SHP77 (cell line): ENCODE measurements at regions not wholly inside any gene's neighbourhood (a gene's known extent, or its start where the extent isn't known, plus 50 kb on each side); places are given as distances from the start of the nearest gene placed in this dataset.
"Not testable (repeated sequence)": the region's sequence is repeated elsewhere in the genome, so short reads cannot be mapped to it uniquely, and the experiment has no call there.

Experiments
- DNase-seq, 2 experiments: peaks; one replicate each; lab custom pipeline; 2025; lab: John Stamatoyannopoulos, UW

DNA sequence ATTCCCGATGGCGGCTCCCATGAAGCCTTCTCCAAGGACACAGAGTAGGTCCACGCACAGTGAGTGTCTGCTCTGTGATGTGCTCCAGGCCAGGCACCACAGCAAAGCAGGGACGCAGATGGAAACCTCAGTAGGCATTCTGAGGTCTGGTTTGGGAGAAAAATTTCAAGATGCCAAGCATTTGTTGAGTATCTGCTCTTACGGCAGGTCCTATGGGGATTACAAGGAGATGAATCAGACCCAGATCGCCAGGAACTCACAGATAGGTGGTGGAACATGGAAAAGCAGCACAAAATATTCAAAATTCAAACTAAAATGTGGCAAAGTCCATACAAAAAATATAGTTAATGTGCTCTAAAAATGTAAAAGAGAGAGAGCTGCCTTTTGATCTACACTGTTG is 684.9 kb upstream of the TMEM132C start:
- no peak for DNase-seq

DNA sequence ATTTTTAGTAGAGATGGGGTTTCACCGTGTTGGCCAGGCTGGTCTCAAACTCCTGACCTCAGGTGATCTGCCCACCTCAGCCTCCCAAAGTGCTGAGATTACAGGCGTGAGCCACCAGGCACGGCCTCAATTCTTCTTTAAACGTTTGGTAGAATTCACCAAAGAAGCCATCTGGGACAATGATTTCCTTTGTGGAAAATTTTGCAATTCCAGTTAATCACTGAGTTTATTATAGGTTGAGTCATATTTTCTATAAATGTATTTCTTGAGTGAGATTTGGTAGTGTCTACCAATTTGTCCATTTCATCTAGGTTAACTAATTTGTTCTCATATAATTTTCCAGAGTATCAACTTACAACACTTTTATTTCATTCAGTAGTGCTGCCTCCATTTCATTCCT is 683.9 kb upstream of the TMEM132C start:
- DNase-seq: no peak

DNA sequence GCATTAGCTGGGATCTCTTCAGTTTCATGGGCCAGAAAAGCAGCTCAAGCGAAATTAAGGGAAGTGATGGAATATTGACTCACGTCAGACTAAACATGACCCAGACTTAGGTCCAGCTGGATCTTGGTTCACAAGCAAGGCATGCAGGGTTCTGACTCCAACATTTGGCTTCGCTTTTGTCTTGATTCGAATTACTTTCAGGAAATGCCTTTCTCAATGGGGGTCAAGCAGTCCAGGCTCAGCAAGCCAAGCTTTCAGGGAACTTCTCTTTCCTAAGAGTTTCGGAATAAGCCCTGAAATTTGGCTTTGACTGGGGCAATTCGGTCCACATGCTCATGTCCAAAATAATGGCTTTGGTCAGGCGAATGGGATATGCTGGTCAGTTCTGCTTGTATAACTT is 678.7 kb upstream of the TMEM132C start:
- DNase-seq: no peak

DNA sequence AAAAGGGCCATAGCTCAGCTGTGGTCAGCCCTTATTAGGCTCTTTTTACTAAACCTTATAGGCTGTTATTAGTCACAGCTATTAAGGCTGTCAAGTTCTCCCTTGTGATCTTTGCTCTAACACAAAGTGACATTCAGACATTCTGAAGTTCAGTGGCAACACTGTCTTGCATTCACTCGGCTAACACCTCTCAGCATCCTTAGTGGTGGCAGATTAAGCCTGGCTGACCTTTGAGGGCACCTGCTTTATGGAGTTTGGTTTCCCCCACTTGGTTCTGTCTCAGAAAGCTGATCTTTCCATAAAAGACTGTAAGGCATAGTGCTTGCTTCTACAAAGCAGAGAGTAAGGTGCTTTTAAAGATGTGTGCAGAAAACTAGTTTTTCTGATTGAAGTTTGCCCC is 677.4 kb upstream of the TMEM132C start:
- no peak for DNase-seq

DNA sequence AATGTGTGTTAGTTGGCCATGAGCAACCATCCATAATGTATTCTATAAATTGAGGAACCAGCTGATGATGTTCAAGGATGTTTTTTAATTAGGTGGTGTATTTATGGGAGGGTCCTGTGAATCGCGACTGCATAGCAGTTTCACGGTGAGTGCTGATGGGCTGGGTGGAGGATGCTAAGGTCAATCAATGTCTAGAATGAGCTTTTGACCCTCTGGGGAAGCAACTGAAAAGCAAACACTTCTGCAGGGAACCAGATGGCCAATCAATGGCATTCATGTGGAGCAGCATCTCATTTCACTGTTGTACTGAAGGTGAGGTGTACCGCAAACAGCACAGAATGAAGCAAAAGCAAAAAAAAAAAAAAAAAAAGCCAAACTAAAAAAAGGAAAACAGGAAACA is 676.1 kb upstream of the TMEM132C start:
- peak; percentile 24 to 30 for DNase-seq

DNA sequence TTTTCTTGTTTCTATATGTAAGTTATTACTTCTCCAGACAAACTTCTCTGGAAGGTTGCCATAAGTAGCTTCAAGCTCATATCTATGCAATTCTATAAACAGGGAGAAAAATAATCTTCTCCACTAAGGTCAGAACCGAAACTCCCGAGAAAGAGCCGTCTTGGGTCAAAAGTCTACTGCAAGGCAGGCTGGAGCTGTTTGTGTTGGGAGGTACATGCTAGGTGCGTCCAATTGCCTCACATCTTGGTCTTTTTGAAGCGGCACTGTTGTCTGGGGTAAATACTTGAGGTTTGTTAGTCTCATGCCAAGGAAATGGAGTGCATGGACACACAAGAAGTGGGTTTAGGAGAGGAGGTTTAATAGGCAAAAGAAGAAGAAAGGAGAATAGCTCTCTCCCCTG is 674.7 kb upstream of the TMEM132C start:
- no peak for DNase-seq

DNA sequence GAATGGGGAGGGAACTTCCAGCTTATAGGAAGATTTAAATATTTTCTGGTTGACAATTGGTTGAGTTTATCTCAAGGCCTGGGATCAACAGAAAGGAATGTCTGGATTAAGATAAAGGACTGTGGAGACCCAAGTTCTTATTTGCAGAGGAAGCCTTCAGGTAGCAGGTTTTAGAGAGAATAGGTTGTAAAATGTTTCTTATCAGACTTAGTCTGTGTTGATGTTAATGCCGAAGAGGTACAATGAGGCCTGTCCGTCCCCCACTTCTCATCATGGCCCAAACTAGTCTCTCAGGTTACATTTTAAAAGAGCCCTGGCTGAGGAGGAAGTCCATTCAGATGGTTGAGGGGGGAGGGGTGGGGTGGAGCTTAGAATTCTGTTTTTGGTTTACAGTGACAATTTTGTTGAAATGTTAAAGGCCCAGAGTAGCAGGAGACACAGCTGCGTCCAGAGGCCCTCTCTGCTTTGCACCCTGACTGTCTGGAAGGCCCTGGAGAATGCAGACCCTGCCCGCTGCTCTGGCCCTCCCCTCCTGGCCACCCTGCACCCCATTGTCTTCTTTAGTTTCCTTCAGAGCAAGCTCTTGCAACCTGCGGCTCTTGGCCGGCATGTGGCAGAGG is 672.5 kb upstream of the TMEM132C start:
- DNase-seq: no peak

DNA sequence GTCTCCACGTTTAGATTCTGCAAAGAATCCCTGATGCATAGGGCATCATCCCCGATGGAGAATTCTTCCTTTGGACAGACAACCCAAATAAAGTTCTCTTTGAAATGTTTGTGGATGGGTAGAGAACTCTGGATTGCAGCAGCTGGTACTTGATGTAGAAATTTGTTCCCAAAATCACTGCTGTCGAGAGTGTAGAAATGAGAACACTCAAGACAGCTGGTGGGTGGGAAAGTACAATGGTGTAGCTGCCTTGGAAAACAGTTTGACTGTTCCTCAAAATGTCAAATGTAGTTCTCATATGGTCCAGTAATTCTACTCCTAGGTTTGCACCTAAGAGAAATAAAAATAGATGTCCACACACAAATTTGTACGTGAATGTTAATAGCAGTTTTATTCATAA is 671.5 kb upstream of the TMEM132C start:
- no peak for DNase-seq

DNA sequence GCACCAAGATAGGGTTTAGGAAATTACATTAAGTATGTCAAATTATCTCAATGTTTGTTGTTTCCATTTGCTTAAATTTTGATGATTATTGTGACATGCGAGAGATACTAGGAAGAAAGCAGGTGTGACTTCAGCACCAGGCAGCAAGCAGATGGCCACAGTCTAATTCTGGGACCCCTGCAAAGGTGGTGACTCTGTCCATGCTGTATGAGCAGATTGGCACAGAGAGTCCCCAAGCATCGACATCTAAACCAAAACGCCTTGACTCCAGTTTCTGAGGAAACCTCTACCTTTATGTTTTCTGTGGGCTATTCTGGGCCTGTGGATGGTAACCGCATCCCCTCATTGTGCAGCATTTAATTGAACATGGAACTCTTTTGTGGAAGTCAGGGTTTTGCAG is 670.1 kb upstream of the TMEM132C start:
- no peak for DNase-seq

DNA sequence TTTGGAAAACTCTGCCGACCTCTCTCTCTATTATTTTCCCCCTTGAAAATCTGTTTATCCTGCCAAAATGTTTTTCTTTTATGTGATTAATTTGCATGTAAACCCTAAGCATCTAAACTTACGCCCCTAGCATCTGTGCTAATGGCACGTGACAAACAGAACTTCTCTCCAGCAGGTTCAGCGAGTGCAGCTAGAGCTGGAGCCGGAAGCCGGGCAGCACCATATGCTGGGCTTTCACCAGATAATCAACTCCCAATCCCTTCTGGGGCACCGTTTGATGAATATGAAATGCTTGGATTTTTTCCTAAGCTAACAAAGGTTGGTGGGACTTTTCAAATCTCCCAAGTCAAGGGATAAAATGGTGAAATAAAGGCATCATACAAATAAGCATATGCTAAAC is 667.5 kb upstream of the TMEM132C start:
- DNase-seq: no peak

DNA sequence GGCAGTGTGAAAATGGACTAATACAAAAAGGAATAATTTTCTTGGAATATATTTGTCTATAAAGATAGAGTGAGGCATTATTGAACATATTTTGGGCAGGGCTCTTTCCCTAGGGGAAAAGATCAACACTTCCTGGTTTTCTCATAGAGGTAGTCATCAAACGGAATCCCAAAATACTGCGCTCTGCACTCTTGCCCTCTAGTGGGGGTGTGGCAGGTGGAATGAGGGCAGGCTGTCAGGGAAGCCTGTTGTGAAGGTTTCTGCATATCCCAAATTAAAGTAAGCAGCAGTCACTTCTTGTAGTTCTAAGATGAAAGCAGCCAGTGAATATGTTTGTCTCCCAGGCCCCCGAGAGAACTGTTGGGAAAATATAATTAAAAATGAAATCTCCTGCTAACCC is 666.8 kb upstream of the TMEM132C start:
- no peak for DNase-seq

DNA sequence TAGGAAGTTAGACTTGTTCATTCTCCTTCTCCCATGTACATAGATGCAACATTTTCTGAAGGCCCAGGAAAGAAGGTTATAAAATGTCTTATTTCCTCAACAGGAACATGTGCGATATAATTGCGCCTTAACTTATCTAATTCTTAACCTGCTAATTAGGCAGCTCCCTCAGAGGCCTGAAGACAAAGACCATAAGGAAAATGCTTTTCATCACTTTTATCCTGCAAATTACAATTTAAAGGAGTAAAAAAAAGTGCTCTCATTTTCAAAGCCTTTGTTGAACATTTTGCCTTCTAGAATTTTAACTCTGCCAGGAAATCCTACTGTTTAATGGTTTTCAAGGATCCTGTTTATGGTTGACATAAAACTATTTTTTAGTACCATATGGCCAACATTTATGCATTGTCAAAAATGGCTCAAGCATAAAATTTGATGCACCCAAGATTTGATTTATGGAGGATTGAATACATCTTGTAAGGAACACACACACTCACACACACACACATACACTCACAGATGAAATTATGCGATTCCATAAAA is 660.4 kb upstream of the TMEM132C start:
- no peak for DNase-seq

DNA sequence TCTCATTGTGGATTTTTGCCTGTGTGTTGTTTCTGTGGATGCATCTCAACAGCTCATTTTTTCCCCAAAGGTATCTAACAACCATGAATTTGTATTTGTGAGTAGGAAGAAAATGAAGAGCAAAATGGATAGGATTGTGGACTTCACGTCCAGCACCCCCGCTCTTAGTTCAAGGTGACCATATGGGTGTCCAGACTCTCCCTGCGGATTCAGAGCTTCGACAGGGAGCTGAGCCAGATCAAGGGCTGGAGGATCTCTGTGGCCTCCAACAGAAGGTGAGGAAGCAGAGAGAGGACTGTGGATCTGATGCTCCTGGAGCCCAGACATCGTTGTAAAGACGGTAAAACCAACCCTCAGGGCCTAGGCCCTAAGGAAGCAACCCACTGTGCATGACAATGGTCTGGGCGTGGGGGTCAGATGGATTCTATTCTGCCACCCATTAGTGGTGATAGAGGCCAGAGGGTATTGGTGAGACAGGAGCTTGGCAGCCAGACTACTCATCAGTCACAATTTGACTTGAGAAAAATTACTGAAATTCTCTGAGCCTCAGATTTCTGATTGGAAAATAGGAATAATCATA is 659.7 kb upstream of the TMEM132C start:
- no peak for DNase-seq

DNA sequence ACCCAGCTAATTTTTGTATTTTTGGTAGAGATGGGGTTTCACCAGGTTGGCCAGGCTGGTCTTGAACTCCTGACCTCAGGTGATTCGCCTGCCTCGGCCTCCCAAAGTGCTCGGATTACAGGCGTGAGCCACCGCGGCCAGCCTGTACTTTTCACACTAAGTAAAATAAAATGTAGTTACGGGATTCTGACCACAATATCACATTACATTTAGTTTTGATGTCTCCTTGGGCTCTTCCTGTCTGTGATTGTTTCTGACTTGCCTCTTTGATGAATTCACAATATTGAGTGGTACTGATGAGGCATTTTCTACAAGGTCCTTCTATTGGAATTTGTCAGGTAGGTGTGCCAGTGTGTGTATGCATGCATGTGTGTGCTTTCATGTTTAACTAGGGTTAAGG is 658.6 kb upstream of the TMEM132C start:
- not testable (repeated sequence) for DNase-seq

DNA sequence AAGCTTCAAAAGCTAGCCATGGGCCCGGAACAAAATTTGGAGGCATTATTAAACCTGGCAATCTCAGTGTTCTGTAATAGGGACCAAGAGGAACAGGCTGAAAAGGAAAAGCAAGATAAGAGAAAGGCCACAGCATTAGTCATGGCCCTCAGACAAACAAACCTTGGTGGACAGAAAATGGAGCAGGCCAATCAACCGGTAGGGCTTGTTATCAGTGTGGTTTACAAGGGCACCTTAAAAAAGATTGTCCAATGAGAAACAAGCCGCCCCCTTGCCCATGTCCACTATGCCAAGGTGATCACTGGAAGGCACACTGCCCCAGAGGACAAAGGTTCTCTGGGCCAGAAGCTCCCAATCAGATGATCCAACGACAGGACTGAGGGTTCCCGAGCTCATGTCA is 653.9 kb upstream of the TMEM132C start:
- DNase-seq: no peak

DNA sequence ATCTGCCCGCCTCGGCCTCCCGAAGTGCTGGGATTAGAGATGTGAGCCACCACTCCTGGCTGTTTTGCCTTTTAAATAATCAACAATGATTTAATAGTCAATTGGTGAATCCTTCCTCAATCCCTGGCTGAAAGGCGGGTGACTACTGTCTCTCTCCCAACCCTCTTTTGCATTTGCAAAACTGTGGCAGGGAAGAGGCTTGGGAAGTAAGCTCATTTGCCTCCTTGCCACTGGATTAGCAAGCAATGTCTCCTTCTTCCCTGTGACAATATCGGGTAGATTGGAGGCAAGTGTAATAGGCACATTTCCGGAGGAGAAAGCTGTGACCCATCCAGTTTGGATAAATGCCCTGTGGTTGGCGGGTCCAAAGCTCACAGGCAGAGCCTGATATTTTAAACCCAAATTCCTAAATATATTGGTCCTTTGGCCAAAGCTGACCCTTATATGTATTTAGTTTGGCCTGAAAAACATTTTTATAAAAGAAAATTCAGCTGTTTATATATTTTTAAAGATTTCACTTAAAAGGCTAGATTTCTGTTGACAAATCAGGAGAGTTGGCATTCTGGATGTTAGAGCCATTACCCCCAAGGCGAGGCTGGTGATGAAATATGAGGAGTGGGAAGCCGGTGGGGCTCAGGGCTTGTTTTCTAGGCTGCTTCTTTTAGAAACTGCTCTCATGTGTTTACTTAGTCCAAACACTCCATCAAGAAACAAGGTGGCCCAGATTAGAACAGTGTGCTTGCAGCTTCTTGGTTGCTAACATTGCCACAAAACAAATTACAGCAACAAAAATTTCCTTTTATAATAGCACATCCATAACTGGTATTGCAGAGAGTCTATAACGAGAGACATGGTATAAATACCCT is 646.9 kb upstream of the TMEM132C start:
- peak; percentile 14 to 19 for DNase-seq

DNA sequence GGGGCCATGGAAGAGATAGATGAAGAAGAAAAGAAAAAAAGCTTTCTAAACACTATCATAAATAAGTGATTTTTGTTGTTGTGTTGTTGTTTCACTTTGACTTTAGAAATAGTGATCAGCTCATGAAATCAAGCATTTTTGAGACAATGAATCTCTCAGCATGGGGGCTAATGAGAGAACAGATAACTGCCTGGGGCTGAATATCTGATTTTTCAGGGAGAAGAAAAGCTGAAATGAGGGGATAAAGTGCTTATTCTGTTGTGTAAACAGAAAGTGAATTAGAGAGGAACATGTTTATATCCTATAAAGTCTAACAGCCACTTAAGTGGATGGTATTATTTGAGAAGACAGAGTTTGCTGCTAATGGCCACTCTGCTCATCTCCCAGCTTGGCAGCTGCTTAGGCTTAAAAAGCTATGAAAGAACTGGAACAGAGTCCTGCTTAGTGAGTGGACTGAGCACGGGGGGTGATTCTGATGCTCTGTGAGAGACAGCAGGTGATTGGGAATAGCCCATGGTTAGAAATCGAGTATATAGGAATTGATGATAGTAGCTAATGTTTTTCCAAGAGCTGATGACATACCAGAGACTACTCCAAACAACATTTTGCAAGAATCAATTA is 646.1 kb upstream of the TMEM132C start:
- peak; percentile 68 for DNase-seq

DNA sequence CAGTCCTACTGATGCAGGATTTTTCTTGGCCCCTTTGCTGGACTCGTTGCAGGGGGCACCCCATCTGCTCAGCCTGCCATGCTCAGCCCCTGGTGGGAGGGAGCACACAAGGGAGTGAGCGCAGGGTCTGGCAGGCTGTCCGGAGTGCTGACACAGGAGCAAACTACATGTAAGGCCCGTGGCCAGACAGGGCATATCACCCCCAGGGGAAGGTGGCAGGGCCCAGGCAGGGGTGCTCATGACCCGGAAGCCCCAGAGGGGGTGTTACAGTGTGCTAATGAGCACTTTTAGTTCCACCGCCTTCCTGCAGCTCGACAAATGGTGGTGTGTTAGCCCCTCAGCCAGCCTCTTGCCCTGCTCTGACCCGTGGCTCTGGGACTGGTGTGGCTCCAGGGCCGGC is 645.6 kb upstream of the TMEM132C start:
- DNase-seq: peak in 1 of 2 experiments; percentile 35

DNA sequence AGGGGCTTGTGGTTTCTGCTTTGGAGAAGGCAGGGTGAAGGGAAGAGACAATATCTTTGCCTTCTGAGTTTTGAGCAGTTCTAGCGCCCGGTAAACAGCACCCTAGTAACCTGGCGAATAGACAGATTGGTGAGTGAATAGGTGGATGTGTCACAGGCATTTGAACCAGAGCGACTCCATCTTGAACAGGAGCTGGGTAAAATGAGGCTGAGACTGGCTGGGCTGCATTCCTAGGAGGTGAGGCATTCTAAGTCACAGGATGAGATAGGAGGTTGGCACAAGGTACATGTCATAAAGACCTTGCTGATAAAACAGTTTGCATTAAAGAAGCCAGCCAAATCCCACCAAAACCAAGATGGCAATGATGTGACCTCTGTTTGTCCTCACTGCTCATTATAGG is 643.6 kb upstream of the TMEM132C start:
- DNase-seq: no peak

DNA sequence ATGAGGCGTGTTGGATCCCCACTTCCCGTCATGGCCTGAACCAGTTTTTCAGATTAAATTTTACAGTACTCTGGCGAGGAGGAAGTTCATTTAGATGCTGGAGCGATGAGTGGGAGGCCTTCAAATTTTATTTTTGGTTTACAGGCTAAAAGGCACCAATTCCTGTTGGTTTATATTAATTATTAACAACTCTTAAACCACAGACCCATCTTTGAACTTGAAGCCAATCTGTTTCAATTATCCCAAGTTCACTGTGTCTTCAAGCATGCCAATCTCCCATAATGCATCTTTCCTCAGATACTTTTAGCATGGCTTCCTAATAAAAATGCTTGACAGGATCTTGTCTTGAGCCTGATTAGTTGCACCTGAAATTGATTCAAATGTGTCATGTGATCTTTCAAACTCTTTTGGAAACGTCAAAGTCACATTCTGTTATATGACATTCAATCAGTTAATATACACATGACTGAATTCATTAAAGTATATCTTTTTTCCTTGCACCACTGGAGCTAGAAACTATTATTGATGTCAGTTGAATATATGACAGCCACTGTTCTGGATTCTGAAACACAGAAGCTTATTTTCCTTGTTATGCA is 641.7 kb upstream of the TMEM132C start:
- DNase-seq: no peak

DNA sequence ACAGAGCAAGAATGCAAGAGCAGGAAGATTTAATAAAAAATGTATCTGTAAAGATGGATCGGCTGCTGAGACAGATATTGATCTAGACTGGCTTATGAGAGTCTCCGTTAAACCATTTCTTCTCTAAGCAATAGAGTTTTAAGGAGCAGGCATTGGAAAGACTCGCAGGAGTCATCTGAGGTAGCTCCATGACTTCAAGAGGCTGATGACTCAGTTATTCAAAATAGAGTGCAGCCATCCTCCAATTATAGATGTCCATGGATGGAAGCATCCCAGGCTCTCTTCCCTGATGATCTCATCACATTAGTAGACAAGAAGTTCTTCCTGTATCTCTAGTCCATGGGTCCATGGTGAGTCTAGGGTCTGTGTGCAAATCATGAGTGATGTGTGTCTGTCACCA is 638.3 kb upstream of the TMEM132C start:
- DNase-seq: peak in 1 of 2 experiments; percentile 9
